GM19395 (cell line): ENCODE measurements at regions not wholly inside any gene's neighbourhood (a gene's known extent, or its start where the extent isn't known, plus 50 kb on each side); places are given as distances from the start of the nearest gene placed in this dataset.
"Not testable (repeated sequence)": the region's sequence is repeated elsewhere in the genome, so short reads cannot be mapped to it uniquely, and the experiment has no call there.

Experiments used
- ATAC-seq: cut with Tn5 transposase; IDR thresholded peaks from one replicate; pipeline ENCODE4 v1.9.1; 2021; ENCODE audit warnings: mild to moderate bottlenecking, moderate library complexity; ENCODE audit not compliant: unreplicated experiment

- no peak for ATAC-seq
Measured at GRCh38 chr10:65660006-65660405, 1265.8 kb upstream of the LRRTM3 start.

- ATAC-seq, result no peak
Measured at GRCh38 chr10:65670087-65670486, 1255.7 kb upstream of the LRRTM3 start.

GRCh38 chr10:65670596-65670995 lies 1255.2 kb upstream of the LRRTM3 start:
- ATAC-seq, result not testable (repeated sequence)

GRCh38 chr10:65675236-65675635 lies 1250.6 kb upstream of the LRRTM3 start:
- ATAC-seq, result no peak

- no peak for ATAC-seq
Measured at GRCh38 chr10:65684896-65685295, 1240.9 kb upstream of the LRRTM3 start.

- ATAC-seq, result no peak
Measured at GRCh38 chr10:65701168-65701776, 1224.6 kb upstream of the LRRTM3 start.

- no peak for ATAC-seq
Measured at GRCh38 chr10:65708057-65708456, 1217.8 kb upstream of the LRRTM3 start.

- no peak for ATAC-seq
Measured at GRCh38 chr10:65710306-65710705, 1215.5 kb upstream of the LRRTM3 start.

- no peak for ATAC-seq
Measured at GRCh38 chr10:65719790-65720189, 1206.0 kb upstream of the LRRTM3 start.

GRCh38 chr10:65720901-65721300 lies 1204.9 kb upstream of the LRRTM3 start:
- ATAC-seq, result no peak

GRCh38 chr10:65723525-65723924 lies 1202.3 kb upstream of the LRRTM3 start:
- ATAC-seq, result no peak

GRCh38 chr10:65735382-65735781 lies 1190.5 kb upstream of the LRRTM3 start:
- ATAC-seq, result no peak

GRCh38 chr10:65742906-65743305 lies 1182.9 kb upstream of the LRRTM3 start:
- no peak for ATAC-seq

- ATAC-seq, result no peak
Measured at GRCh38 chr10:65751218-65751617, 1174.6 kb upstream of the LRRTM3 start.

- no peak for ATAC-seq
Measured at GRCh38 chr10:65751896-65752295, 1173.9 kb upstream of the LRRTM3 start.

GRCh38 chr10:65753532-65753931 lies 1172.3 kb upstream of the LRRTM3 start:
- no peak for ATAC-seq

- no peak for ATAC-seq
Measured at GRCh38 chr10:65754112-65754511, 1171.7 kb upstream of the LRRTM3 start.

- no peak for ATAC-seq
Measured at GRCh38 chr10:65762311-65762710, 1163.5 kb upstream of the LRRTM3 start.

GRCh38 chr10:65765006-65765541 lies 1160.8 kb upstream of the LRRTM3 start:
- ATAC-seq, result no peak

- no peak for ATAC-seq
Measured at GRCh38 chr10:65769828-65770227, 1156.0 kb upstream of the LRRTM3 start.

GRCh38 chr10:65778753-65779152 lies 1147.1 kb upstream of the LRRTM3 start:
- no peak for ATAC-seq

GRCh38 chr10:65779985-65780384 lies 1145.9 kb upstream of the LRRTM3 start:
- no peak for ATAC-seq

- no peak for ATAC-seq
Measured at GRCh38 chr10:65786279-65786678, 1139.6 kb upstream of the LRRTM3 start.
